HUES48 (cell line): ENCODE measurements at regions not wholly inside any gene's neighbourhood (a gene's known extent, or its start where the extent isn't known, plus 50 kb on each side); places are given as distances from the start of the nearest gene placed in this dataset.
"Not testable (repeated sequence)": the region's sequence is repeated elsewhere in the genome, so short reads cannot be mapped to it uniquely, and the experiment has no call there.

Experiments
- H3K27ac ChIP-seq: one replicate; pipeline ENCODE4 v1.7.0; 2013; ENCODE audit warnings: low read depth, low read length, inconsistent platforms
- H3K27me3 ChIP-seq: 2 replicates; pipeline ENCODE4 v1.6.1; 2013; ENCODE audit warnings: mild to moderate bottlenecking, low read length; ENCODE audit not compliant: control insufficient read depth, insufficient read depth
- H3K36me3 ChIP-seq: 2 replicates; pipeline ENCODE4 v1.6.1; 2013; ENCODE audit warnings: low read length; ENCODE audit not compliant: control insufficient read depth, insufficient read depth
- H3K4me1 ChIP-seq: 2 replicates; pipeline ENCODE4 v1.6.1; 2013; ENCODE audit warnings: mild to moderate bottlenecking, low read length; ENCODE audit not compliant: control insufficient read depth, insufficient read depth
- H3K4me3 ChIP-seq: 2 replicates; pipeline ENCODE4 v1.5.1; 2013; ENCODE audit warnings: mild to moderate bottlenecking, low read depth, low read length
- H3K9ac ChIP-seq: 2 replicates; pipeline ENCODE4 v1.6.1; 2013; ENCODE audit warnings: mild to moderate bottlenecking, low read depth, low read length, moderate library complexity
- H3K9me3 ChIP-seq: 2 replicates; pipeline ENCODE4 v1.6.1; 2013; ENCODE audit warnings: low read length; ENCODE audit not compliant: control insufficient read depth, insufficient read depth

DNA sequence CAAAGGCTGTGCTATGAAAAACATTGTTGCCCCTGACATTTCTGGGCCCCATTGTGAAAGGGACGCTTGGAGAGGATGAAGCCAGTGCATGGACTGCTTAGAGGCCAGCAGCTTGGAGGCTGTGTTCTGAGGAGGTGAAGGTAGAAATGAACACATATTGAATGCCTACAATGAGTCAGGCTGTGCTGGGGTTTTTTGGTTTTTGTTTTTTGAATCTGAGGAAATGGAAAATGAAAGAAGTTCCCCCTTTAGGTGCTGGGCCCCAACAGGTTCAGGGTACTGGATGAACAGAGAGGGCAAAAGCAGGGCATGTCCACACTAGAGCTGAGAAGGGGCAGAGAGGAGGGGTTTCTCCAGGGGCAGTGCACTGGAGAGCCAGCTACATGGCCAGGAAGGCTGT lies 166.1 kb upstream of the API5 start:
- Histone ChIP-seq H3K36me3 (no peaks in the 10 kb centered on the region), H3K9ac (no peak overlapping the region), H3K9me3 (0 out of 2 replicates have a peak, but pooled peaks cover 5% of the 10 kb centered on the region), H3K4me3 (no peak overlapping the region), H3K27ac (no peak overlapping the region), H3K27me3 (no peaks in the 10 kb centered on the region), H3K4me1 (no peaks in the 10 kb centered on the region)

GRCh38 chr11:43150697-43151096 lies 161.1 kb upstream of the API5 start:
- Histone ChIP-seq H3K27ac (no peak overlapping the region), H3K4me1 (no peaks in the 10 kb centered on the region), H3K9ac (no peak overlapping the region), H3K9me3 (peaks cover 13% of the 10 kb centered on the region; the same call in 1 of the 2 replicates), H3K4me3 (no peak overlapping the region), H3K36me3 (no peaks in the 10 kb centered on the region), H3K27me3 (no peaks in the 10 kb centered on the region)

DNA sequence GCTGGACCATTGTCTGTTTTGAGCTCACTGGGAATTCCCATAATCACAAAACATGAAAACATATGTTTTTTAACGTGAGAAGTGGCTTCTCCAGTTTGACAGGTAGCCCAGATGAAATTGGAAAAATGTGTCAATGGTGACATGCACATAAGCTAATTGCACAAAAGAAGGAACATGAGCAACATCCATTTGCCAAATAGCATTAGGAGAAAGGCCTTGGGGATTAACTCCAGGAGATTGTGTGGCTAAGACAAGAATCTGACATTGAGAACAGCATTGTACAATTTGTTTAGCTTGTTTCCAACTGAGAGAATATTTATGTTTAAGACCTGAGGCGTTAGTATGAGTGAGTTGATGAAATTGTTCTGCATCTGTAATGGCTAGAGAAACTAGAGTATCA lies 147.0 kb upstream of the API5 start:
- H3K4me3 ChIP-seq, result no peak overlapping the region
- no peak overlapping the region for H3K27ac ChIP-seq

GRCh38 chr11:43165393-43165792 lies 146.4 kb upstream of the API5 start:
- H3K9me3 ChIP-seq, H3K4me3 ChIP-seq, H3K27ac ChIP-seq, H3K4me1 ChIP-seq, H3K9ac ChIP-seq, H3K36me3 ChIP-seq, H3K27me3 ChIP-seq: not testable (repeated sequence)

More for the DNA sequence above, 147.0 kb upstream of the API5 start:
- Histone ChIP-seq H3K4me1 (no peaks in the 10 kb centered on the region), H3K9ac (no peak overlapping the region), H3K27me3 (no peaks in the 10 kb centered on the region), H3K36me3 (no peaks in the 10 kb centered on the region), H3K9me3 (peaks cover 9% of the 10 kb centered on the region; the same call in 1 of the 2 replicates)

- H3K27me3 ChIP-seq, H3K9me3 ChIP-seq, H3K36me3 ChIP-seq, H3K9ac ChIP-seq, H3K27ac ChIP-seq, H3K4me1 ChIP-seq, H3K4me3 ChIP-seq: not testable (repeated sequence)
Measured at GRCh38 chr11:43168241-43168640, 143.6 kb upstream of the API5 start.

DNA sequence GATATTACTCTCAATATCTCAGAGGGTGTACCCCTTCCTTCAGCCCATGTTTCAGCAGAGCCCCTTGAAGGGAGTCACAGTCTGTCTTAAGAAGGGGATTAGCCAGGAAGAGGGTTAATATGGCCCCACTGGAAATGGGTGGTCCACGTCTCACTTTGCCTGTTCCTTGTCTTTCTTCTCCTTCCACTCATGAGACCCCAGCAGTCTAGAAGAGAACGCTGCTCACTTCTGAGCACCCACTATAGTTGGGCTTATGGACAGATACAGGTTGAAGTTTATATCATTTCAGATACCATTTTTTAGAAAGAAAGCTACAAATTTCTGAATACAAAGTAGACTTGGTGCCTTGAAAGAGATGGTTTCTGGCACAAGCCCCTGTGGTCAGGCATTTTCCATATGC lies 139.3 kb upstream of the API5 start:
- no peak overlapping the region for H3K27ac ChIP-seq
- no peak overlapping the region for H3K9ac ChIP-seq

DNA sequence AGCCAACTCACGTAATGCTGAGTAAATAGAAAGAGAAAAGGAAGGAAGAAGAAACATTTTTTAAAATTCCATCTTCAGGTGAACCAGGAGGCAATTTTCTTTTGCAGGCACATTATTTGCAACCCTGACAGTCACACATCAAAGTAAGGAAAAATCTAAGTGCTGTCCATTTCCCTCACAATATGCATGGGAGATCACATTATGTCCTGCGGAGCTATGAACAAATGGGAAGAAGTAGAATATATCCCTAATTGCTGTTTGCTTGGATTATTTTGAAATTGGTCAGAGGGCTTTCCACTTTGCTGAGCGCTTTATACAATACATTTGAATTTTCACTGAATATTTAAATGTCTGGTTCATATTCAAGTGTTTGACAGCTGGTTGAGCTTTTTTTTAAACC lies 133.8 kb upstream of the API5 start:
- Histone ChIP-seq H3K9ac (no peak overlapping the region), H3K36me3 (no peaks in the 10 kb centered on the region), H3K27ac (no peak overlapping the region), H3K4me1 (peaks cover 14% of the 10 kb centered on the region), H3K4me3 (no peak overlapping the region), H3K27me3 (no peaks in the 10 kb centered on the region), H3K9me3 (no peaks in the 10 kb centered on the region)

More for the DNA sequence above, 139.3 kb upstream of the API5 start:
- peaks cover 3% of the 10 kb centered on the region; the same call in 1 of the 2 replicates for H3K9me3 ChIP-seq
- peaks cover 14% of the 10 kb centered on the region for H3K4me1 ChIP-seq
- H3K4me3 ChIP-seq, result no peak overlapping the region
- no peaks in the 10 kb centered on the region for H3K36me3 ChIP-seq
- no peaks in the 10 kb centered on the region for H3K27me3 ChIP-seq

DNA sequence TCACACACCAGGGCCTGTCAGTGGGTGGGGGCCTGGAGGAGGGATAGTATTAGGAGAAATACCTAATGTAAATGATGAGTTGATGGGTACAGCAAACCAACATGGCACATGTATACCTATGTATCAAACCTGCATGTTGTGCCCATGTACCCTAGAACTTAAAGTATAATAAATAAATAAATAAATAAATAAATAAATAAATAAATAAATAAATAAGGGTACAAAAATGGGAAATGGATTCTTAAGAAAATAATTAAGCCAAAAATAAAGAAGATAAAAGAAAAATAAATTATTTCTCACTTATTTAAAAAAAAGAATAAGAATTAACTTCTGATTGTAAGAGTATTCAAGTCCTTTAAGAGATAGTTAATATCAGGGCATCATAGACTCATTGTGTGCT lies 117.3 kb upstream of the API5 start:
- H3K27ac ChIP-seq, H3K4me3 ChIP-seq, H3K9me3 ChIP-seq, H3K27me3 ChIP-seq, H3K9ac ChIP-seq, H3K4me1 ChIP-seq, H3K36me3 ChIP-seq: not testable (repeated sequence)

DNA sequence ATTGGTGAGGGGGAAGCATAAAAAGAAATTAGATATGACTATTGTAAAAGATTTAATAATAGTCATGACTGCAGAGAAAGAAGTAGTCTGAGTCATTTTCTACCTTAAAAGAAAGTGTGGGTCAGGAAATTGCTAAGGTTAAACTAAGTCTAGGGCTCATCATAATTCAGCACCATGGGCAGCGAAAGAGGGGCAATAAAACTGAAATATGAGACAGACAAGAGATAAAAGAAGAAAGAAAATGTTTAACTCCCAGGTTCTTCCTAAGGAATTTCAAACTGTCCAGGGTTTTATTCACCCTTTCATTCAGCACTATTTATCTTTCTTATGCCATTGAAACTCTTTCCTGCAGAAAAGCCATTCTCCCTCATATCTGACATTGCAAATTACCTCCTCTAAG lies 114.4 kb upstream of the API5 start:
- H3K27ac ChIP-seq, result no peak overlapping the region
- H3K9ac ChIP-seq, result no peak overlapping the region
- H3K4me1 ChIP-seq, result no peaks in the 10 kb centered on the region
- H3K27me3 ChIP-seq, result no peaks in the 10 kb centered on the region
- H3K36me3 ChIP-seq, result no peaks in the 10 kb centered on the region
- no peaks in the 10 kb centered on the region for H3K9me3 ChIP-seq
- H3K4me3 ChIP-seq, result no peak overlapping the region

- H3K9ac ChIP-seq, result no peak overlapping the region
- H3K27ac ChIP-seq, result no peak overlapping the region
- H3K9me3 ChIP-seq, result no peaks in the 10 kb centered on the region
- no peak overlapping the region for H3K4me3 ChIP-seq
- H3K36me3 ChIP-seq, result no peaks in the 10 kb centered on the region
- no peaks in the 10 kb centered on the region for H3K4me1 ChIP-seq
- H3K27me3 ChIP-seq, result no peaks in the 10 kb centered on the region
Measured at GRCh38 chr11:43200031-43200430, 111.8 kb upstream of the API5 start.

DNA sequence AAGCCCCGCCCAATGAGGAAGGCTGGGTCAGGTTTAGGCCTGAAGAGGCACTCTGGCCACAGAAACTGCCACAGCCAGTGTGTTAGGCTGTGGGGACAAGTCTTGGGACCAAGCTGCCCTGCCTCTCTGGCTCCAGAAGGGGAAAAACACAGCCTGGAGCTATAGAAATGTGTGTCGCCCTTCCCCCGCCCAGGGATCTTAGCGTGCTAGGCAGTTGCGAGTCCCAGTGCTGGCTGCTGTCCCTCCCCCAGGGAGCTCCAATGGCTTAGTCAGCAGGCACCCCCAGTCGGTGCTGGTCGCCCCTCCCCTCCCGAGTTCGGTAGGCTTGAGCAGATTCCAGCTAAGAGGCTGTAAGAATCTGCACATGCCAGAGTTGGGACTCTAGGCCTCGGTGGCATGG lies 99.5 kb upstream of the API5 start:
- Histone ChIP-seq H3K9ac (no peak overlapping the region), H3K27ac (no peak overlapping the region), H3K27me3 (no peaks in the 10 kb centered on the region), H3K36me3 (no peaks in the 10 kb centered on the region), H3K4me3 (peak overlapping the region; percentile 21; the same call in 1 of the 2 replicates), H3K9me3 (no peaks in the 10 kb centered on the region; the same call in 1 of the 2 replicates), H3K4me1 (peaks cover 9% of the 10 kb centered on the region; the same call in 1 of the 2 replicates)

DNA sequence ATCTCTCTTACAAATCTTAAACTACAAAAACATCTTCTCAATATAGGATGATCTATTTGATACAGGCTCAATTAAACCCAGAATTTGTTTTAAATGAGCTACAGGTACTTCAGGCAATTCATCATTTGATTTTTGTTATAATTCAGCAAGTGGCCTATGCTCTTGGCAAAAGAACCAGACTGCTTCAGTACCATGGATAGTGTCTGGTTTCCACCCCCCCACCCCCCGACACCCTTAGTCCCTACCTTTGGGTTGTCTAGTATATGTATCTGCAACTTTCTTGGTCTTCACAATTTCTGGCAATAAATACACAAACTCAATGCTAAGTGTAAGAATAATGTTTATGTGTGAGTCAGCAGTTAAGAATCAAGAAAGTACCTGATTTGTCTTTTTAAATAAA lies 97.3 kb upstream of the API5 start:
- H3K4me3 ChIP-seq, result no peak overlapping the region
- no peaks in the 10 kb centered on the region for H3K9me3 ChIP-seq
- no peak overlapping the region for H3K27ac ChIP-seq
- no peak overlapping the region for H3K9ac ChIP-seq
- no peaks in the 10 kb centered on the region for H3K36me3 ChIP-seq
- H3K27me3 ChIP-seq, result no peaks in the 10 kb centered on the region
- peaks cover 9% of the 10 kb centered on the region; the same call in 1 of the 2 replicates for H3K4me1 ChIP-seq
